Fibroblast of skin of left quadriceps (primary cell): ENCODE measurements at regions not wholly inside any gene's neighbourhood (a gene's known extent, or its start where the extent isn't known, plus 50 kb on each side); places are given as distances from the start of the nearest gene placed in this dataset.
A peak's percentile ranks its signal among the peaks of the same experiment; 100 is the strongest.

ENCODE experiments used
- DNase-seq, 2 experiments: peaks; one replicate each; pipeline ENCODE4 v3.0.0-alpha.2; 2013; ENCODE audit warnings: low read depth in 2 of 2

DNA sequence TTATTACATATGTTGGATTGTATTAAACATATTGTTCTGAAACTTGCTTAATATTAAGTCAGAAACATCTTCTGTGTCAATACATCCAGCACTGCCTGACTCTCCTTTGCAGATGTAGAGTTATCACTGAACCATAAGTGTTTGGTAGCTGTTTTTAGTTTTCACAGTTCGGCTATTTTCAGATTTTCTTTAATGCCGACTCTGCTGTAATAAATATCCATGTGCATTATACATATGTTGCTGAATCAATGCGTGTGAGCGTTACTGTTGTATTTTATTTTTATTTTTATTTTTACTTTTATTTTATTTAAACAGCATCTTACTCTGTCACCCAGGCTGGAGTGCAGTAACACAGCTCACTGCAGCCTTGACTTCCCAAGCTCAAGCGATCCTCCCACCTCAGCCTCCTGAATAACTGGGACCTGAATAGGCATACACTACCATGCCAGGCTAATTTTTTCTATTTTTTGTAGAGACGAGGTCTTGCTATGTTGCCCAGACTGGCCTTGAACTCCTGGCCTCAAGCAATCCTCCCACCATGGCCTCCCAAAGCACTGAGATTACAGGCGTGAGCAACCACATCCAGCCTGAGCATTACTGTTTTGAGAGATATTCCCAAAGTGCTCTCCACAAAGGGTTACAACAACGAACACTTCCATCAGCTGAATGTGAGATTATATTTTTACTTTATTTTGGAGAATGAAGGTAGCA lies 50.7 kb upstream of the NOCT start:
- no peak for DNase-seq

DNA sequence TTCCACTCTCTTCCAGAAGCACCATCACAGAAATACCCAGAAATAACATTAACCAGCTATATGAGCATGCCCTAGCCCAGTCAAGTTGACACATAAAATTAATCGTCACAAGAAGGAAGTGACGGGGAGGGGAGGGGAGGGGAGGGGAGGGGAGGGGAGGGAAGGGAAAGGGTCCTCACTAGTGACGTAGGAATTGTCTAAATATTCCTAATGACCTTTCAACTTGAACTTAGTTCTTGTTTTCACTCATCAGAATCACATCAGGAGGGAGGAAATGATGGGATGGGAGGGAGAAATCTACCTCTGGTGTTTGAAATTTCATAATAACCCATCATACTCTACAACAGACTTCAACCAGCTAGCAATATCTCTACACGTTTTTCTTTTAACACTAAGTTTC lies 52.2 kb upstream of the NOCT start:
- DNase-seq, result no peak

DNA sequence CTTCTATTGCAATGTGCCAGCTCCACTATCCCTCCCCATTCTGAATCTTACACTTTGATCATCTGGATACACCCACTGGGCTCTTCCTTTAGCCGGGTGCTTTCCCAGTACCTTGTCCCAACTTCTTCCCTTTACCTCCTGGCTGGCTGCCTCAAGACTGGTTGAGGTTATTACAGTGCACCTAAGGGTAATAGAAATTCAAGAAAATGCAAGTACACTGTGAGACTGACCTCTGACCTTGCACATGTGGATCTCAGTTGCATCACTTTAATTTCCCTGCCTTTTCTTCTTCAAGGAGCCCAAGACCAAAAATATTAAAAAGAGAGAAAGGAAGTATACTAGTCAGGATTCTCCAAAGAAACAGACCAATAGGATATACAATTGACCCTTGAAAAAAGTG lies 53.9 kb upstream of the NOCT start:
- DNase-seq, result no peak

DNA sequence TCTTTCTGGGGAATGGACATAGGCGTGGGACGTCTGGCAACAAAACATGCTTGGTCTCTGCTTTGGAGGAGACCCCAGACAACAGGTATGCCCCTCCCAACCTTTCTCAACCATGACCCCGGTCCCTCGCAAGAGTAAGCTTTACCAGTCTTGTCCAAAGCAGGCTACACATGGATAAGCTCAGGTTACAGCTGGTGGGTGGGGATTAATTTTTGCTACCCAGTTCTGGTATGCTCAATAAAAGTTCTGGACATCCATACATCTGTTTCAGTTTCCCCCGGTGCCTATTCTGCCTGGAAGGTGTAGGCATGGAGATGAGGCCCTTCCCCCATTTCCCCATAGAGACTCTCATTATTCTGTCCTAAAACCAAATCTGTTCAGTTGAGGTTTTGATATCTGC lies 54.5 kb upstream of the NOCT start:
- no peak for DNase-seq

DNA sequence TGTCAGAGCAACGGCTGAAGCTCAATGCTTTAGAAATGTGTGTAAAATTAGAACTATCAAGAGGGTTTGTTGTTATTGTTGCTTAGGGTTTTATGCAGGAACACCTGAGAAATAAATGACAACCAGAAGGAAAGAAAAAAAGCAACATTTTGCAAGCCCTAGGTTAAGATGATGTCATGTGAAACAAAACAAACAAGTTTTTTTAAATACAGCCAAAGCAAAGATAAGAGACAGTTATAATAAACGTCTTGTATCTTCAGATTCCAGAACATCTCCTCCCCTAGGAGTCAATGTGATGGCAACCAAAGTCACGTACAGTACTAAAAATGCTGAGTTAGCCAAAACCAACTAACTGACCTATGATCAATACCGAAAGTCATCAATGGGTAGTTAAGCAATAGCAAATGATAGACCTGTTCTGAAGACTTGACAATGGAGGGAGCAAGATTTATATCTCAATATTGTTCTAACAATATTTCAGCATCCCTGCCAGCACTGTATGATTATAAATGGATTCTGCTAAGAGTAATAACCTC lies 55.3 kb upstream of the NOCT start:
- DNase-seq, result no peak

DNA sequence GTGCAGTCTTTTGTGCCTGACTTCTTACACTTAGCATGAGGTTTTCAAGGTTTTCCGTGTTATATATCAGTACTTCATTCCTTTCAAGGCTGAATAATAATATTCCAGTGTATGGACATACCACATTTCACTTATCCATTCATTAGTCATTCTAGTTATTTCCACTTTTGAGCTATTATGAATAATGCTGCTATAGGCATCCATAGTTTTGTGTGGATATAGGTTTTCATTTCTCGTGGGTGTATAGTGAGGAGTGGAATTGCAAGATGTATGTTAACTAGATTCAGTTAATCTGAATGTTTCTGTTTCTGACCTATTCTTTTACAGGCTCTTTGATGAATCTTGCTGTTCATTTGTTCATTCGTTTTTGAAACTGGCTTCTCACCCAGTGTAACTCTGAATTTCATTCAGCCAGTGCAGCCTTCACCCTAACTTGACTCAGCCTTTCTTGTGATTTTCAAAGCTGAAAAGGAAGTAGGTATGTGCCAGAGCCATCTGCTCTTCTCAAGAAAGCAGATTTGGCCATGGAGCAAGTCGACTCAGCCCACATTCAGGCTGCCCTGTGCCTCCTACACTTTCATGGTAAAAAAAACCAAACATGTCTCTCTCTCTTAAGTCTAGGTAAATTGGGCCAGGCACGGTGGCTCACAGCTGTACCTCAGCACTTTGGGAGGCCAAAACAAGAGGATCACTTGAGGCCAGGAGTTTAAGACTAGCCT lies 56.3 kb upstream of the NOCT start:
- no peak for DNase-seq

DNA sequence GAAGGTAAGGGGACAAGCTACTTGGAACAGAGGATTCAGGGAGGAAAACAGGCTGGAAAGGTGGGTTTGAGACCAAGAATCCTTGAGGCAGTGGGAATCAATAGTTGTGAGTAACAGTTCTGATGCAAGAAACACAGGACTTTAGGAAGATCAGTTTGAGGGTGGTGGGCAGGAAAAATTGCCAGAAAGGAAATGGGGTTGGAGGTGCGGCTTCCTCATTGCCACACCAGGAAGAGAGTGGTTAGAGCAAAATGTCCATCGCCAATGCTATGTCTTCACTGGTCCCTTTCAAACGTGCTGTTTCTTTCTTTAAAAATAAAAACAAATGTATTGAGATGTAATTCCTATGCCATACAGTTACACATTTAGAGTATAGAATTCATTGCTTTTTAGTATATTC lies 57.1 kb upstream of the NOCT start:
- no peak for DNase-seq

DNA sequence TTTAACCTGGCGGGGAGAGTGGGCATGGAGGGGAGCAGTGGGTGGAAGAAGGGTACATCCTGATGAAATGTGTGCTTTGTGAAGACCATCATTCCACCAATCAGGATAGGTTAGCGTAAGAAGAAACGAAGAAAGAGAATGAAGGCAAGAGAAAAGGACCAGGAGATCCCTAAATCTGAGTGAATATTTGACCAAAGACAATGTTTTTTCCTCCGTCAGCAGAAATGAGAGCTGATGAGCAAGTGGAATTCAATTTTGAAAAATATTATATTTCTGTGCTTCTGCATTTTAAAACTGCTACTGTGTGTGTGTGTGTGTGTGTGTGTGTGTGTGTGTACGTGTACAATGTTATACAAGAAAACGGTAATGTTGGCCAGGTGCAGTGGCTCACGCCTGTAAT lies 58.3 kb upstream of the NOCT start:
- no peak for DNase-seq

DNA sequence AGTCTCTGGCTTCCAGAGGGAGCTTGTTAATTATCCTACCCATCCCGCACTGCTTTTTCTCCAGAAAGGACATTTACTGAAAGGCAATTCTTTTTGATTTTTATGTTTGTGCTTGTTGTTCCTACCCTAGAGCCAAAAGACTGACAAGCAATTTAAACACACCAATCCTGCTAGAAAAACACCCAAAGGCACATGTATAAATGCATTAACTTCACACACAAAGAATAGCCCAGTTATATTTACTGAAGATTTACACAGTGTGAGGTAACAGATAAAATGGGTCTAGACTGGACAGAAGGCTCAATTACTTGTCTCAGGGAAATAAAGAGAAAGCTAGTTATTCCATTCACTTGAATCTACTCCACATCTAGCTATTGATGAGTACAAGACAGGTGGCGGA lies 61.2 kb upstream of the NOCT start:
- DNase-seq, result no peak

DNA sequence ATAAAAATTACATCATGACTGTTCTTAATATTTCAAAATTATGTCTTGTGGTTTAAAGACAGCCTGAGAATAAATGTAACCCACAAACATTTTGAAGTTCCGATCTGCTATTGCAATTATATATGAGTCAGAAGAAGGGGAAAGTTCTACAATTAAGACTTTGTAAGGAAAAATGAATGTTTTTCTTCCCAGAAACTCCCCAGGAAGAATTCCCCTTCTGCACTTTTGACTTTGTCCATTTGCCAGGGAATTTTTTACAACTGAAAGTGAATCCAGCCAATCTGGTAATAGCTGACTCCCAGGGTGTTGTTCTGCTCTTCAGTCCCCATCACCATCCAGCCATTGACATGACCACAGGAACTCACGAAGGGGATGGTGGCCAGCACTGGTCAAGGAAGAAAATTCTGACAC lies 61.6 kb upstream of the NOCT start:
- DNase-seq, result peak; percentile 90 to 91

DNA sequence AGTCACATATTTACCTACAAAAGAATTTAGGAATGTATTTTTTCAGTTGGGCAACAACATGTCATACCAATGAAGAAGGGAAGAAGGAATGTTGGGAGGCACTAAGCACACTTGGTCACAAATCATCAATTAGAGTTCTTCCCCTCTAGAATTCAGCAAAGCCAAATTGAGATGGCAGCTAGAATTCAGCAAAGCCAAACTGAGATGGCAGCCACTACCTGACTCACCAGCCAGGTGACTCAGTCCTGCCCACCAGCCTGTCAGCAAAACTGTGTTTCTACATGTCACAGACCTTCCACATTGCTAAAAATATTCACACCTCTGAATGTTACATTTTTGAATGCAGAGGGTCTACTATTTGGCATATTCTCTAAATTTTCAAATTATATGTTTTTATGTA lies 63.2 kb upstream of the NOCT start:
- DNase-seq, result no peak

DNA sequence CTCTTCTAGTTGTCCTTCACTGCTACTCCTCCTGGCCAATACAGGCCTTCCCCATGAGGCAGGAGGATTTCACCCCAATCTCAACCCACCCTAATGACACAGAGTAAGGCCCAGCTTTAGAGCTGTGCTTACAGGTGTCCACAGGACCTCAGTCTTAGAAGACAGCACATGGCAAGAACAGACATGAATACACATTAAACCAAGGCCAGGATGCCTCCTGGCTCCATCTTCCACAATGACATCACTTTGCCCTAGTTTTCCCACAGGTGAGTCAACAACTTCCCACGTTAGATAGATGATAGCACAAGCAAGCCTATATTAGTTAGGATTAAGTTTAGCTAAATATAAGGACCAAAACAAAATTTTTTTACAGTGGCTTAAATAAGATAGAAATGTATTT lies 63.8 kb upstream of the NOCT start:
- DNase-seq, result no peak

DNA sequence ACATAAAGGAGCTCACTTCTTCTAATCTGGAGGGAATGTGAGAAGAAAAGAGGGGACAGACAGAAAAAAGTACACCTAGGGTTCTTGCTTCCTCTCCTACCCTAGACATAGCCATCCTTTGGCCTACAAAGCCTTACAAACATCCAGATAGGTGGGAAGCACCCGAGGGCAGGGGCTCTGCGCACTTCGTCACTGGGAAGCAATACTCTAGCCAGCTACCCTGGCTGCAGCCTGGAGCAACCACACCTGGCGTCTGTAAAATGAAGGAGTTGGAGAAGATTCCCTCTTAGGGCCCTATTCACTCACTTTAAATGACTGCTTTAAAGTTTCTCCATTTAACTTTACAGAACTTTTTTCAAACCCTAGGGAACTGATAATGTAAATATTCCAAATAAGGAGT lies 65.7 kb upstream of the NOCT start:
- DNase-seq, result no peak

DNA sequence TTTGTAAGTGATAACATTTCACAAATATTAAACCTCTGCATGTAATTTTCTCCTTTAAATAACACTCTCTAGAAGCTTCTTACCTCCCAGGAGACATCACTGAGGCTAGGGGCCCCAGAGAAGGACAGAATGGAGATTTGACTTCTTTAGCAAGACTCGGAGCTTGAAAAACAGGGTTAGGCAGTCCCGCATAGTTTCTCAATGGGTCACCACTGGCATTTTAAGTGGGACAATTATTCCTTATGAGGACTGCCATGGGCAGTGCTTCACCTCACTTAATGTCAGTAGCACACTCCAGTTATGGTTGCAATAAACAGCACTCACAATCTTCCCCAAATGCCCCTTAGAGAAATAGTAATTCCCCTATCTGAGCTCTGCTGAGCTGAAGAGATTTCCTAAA lies 66.7 kb upstream of the NOCT start:
- DNase-seq, result no peak

DNA sequence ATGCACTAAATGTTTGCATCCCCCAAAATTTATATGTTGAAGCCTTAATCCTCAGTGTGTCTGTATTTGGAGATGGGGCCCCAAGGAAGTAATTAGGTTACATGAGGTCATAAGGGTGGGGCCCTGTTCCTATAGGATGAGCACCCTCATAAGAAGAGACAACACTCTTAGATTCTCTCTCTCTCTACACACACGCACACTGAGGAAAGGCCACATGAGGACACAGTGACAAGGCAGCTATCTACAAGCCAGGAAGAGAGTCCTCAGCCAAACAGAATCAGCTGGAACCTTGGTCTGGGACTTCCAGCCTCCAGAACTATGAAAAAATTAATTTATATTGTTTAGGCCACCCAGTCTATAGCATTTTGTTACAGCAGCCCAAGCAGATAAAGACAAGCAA lies 69.3 kb upstream of the NOCT start:
- no peak for DNase-seq

DNA sequence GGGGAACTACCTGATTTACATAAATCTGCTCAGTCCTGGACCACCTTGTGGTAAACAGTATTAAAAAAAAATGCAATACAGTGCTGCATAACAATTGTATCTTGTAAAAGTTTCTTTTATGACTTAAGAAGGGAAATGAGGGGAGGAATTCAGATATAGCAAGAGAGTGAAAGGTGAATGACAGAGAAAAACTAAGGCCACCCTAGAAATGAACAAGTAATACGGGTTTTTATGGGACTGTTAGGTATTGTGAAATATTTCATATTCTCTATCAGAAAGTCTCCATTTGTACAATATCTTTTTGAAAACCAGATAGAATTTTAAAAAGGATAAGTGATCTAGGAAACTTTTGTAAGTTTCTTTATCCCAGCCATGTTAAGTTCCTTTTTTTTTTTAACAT lies 69.7 kb upstream of the NOCT start:
- no peak for DNase-seq

DNA sequence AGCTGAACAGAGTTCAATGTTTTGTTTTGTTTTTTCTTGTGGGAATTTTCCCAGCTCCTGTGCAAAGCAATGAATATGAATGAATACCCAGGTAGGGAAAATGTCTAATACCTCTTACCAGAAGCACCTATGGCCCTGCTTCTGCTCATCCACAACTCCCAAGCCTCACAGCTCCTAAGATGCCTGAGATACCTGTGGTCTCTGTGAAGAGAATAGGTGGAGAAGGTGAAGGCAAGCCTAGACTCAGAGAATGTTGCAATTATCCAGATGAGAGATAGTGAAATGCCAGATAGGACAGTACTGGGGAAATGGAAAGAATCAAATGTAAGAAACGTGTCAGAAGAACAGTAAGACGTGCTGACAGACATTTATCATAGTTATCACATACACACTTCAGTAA lies 70.2 kb upstream of the NOCT start:
- DNase-seq, result no peak

DNA sequence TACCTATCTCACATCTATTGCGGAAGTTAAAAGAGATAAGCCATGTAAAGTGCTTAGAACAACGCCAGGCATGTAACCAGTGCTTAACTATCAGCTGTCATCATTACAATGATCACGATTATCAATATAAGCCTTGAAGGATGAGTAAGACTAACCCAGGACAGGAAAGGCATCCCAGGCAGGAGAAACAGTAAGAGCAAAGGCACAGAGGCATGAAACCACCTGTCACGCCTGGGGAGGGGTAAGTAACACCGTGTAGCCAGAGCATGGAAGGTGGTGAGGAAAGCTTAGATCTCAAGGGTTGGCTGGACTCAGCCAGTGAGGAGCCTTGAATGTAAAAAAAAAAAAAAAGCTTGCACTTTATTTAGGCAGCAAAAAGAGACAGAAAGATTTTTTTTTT lies 71.7 kb upstream of the NOCT start:
- no peak for DNase-seq

DNA sequence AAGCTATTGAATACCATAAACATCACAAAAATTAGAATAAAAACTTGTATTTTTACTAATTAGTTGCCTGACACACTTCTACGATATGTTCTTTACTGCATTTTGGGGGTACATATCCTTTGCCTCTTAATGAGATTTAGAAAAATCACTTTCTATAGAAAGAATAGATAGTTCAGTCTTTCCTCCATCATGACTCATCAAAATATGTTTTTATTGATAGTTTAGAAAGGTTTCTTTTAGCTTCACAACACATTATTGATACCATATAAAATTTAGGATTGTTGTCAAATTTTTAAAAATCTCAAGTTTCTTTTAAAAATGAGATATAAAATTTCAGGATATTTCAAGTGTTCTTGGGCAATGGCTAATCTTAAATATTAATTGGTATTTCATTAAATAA lies 74.5 kb upstream of the NOCT start:
- DNase-seq, result no peak

DNA sequence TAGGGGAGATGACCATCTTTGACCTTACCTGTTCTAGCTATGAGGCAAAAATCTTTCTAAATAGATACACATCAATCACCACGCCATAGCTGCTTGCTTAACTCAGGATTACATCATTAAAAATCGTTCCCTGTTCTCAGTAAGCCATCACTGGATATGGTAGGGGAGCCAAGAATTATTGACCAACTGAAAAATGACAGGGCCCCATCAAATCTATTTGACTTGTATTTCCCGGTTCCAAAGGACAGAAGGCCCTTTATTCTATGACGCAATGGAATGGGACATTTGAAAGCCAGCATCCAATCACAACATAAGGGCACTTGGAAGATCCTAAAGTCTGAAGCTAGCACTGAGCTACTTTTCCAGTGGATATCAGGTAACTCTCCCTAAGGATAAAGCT lies 75.6 kb upstream of the NOCT start:
- no peak for DNase-seq

DNA sequence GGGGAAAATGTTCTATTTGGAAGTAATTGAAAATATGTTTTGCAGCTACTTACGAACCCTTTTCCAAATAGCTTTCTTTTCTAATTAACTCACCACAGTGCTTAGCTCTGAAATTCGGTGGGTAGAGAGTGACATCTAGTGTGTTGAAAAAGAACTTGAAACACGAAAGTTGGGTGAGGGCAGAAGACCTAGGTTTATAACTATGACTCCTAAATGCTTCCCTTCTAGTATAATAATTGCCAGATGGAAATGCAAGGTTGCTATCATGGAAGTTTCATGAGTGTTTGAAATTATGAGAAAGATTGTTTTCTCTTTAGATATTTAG lies 77.3 kb upstream of the NOCT start:
- peak; percentile 24 to 32 for DNase-seq

DNA sequence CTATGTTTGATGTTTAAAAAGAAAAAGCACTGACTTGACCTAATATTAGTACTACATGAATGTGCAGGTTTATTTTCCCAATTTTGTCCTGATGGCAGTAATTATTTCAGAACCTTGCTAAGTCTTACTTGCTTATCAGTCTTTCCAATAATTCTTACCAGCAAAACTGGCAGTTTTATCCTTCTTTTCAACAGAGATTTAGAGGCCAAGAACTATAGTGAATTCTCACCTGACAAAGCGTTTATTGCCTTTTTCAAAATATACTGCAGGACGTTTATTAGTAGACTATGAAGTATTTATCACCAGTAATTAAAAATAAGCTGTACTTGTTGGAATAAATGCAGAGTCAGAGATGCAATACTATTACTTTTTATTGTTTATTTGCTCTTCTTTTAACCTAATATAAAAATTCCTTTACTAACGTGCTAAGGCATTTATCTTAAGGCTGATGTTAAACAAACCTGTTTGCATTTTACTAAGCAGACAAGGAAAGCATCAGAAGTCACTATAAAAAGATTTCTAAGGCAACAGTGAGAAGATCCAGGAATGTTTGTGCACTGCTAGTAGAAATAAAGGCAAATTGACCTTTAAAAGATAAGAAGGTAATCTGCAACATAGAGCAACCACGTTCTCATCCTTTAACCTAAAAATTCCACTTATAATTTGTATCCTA lies 80.3 kb upstream of the NOCT start:
- DNase-seq, result no peak

DNA sequence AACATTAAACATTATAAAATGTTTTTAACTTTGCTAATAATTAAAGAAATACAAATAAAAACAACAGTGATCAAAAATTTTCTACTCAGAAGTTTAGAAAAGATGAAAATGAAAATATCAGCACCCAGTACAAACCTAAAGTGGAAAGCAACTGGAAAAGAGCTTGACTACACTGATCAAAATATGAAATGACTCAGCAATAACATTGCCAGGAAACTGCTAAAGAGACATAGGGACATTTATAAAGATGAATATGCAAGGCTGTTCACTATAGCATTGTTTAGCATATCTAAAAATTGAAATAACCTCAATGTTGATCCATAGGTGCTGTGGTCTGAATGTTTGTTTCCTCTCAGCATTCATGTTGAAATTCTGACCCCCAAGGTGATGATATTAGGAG lies 88.5 kb upstream of the NOCT start:
- DNase-seq, result no peak
